ENCODE measurements at regions not wholly inside any gene's neighbourhood (a gene's known extent, or its start where the extent isn't known, plus 50 kb on each side); places are given as distances from the start of the nearest gene placed in this dataset.
"Not testable (repeated sequence)": the region's sequence is repeated elsewhere in the genome, so short reads cannot be mapped to it uniquely, and the experiment has no call there.

- no peak for DNase-seq
These were observed 921.2 kb upstream of the FOXG1 start for GRCh38 chr14:27845241-27845850.

GRCh38 chr14:27845902-27846301 lies 920.7 kb upstream of the FOXG1 start:
- no peak for DNase-seq

GRCh38 chr14:27847480-27847879 lies 919.1 kb upstream of the FOXG1 start:
- DNase-seq = not testable (repeated sequence)

GRCh38 chr14:27849193-27849592 lies 917.4 kb upstream of the FOXG1 start:
- not testable (repeated sequence) for DNase-seq

GRCh38 chr14:27862684-27863083 lies 903.9 kb upstream of the FOXG1 start:
- DNase-seq = no peak

- no peak for DNase-seq
These were observed 903.4 kb upstream of the FOXG1 start for GRCh38 chr14:27863166-27863565.

- DNase-seq = no peak
These were observed 885.5 kb upstream of the FOXG1 start for GRCh38 chr14:27881063-27881462.

GRCh38 chr14:27881646-27882045 lies 884.9 kb upstream of the FOXG1 start:
- DNase-seq = no peak

- DNase-seq = no peak
These were observed 880.3 kb upstream of the FOXG1 start for GRCh38 chr14:27886256-27886655.

- no peak for DNase-seq
These were observed 876.3 kb upstream of the FOXG1 start for GRCh38 chr14:27890259-27890658.

GRCh38 chr14:27908484-27908883 lies 858.1 kb upstream of the FOXG1 start:
- not testable (repeated sequence) for DNase-seq

GRCh38 chr14:27916326-27916725 lies 850.3 kb upstream of the FOXG1 start:
- DNase-seq = no peak

- no peak for DNase-seq
These were observed 848.7 kb upstream of the FOXG1 start for GRCh38 chr14:27917896-27918295.

GRCh38 chr14:27927519-27927918 lies 839.1 kb upstream of the FOXG1 start:
- DNase-seq = no peak

- no peak for DNase-seq
These were observed 836.7 kb upstream of the FOXG1 start for GRCh38 chr14:27929797-27930347.

- no peak for DNase-seq
These were observed 828.2 kb upstream of the FOXG1 start for GRCh38 chr14:27938392-27938791.

GRCh38 chr14:27945512-27945911 lies 821.1 kb upstream of the FOXG1 start:
- no peak for DNase-seq

GRCh38 chr14:27958757-27959156 lies 807.8 kb upstream of the FOXG1 start:
- DNase-seq = no peak

- peak; percentile 61 for DNase-seq
These were observed 770.9 kb upstream of the FOXG1 start for GRCh38 chr14:27995691-27996090.

- no peak for DNase-seq
These were observed 765.6 kb upstream of the FOXG1 start for GRCh38 chr14:28001002-28001401.

GRCh38 chr14:28012629-28013415 lies 753.8 kb upstream of the FOXG1 start:
- no peak for DNase-seq

GRCh38 chr14:28020112-28020511 lies 746.5 kb upstream of the FOXG1 start:
- no peak for DNase-seq

- DNase-seq = no peak
These were observed 742.7 kb upstream of the FOXG1 start for GRCh38 chr14:28023853-28024252.

- DNase-seq = no peak
These were observed 714.3 kb upstream of the FOXG1 start for GRCh38 chr14:28052251-28052650.
